H54 (cell line): ENCODE measurements at regions not wholly inside any gene's neighbourhood (a gene's known extent, or its start where the extent isn't known, plus 50 kb on each side); places are given as distances from the start of the nearest gene placed in this dataset.
"Not testable (repeated sequence)": the region's sequence is repeated elsewhere in the genome, so short reads cannot be mapped to it uniquely, and the experiment has no call there.

Source experiments
- DNase-seq: peaks from one replicate; pipeline ENCODE4 v3.0.0; 2011; ENCODE audit warnings: low spot score, mixed read lengths; ENCODE audit not compliant: insufficient read length
- FAIRE-seq: peaks from 3 replicates; lab custom pipeline; 2011; peaks lifted over from hg19 to GRCh38; lab: Jason Lieb, UNC
- POLR2A ChIP-seq: IDR thresholded peaks from 2 replicates; pipeline ENCODE4 v1.6.1; 2011; ENCODE audit warnings: low read depth, mild to moderate bottlenecking, low read length

- DNase-seq (no peak), FAIRE-seq (no peak)
- TF ChIP-seq POLR2A: no peak
Observed at GRCh38 chr1:238776126-238776525, 610.2 kb upstream of the CHRM3 start.

- no peak for TF ChIP-seq POLR2A
- FAIRE-seq (no peak), DNase-seq (no peak)
Observed at GRCh38 chr1:238772322-238772721, 614.0 kb upstream of the CHRM3 start.

- DNase-seq (no peak), FAIRE-seq (no peak)
- TF ChIP-seq POLR2A: no peak
Observed at GRCh38 chr1:238767321-238767720, 619.0 kb upstream of the CHRM3 start.

DNA sequence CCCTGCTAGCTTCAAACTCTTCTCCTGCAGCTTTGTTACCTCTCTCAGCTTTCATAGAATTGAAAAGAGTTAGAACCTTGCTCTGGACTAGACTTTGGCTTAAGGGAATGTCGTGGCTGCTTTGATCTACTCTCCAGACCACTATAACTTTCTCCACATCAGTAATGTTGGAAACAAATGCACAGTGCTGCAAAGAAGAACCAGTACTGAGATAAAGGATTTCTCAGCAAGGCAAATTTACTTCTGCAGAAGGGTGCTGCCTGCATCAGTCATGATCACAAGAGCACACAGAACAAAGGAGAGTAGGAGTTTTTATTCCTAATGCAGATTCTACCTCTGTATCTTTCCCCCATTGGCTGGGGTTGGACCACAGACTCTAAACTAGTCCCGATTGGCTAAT is 621.6 kb upstream of the CHRM3 start:
- FAIRE-seq (no peak), DNase-seq (no peak)
- no peak for TF ChIP-seq POLR2A

GRCh38 chr1:238753252-238753651 is 633.1 kb upstream of the CHRM3 start:
- no peak for FAIRE-seq
- no peak for DNase-seq
- TF ChIP-seq POLR2A: no peak

DNA sequence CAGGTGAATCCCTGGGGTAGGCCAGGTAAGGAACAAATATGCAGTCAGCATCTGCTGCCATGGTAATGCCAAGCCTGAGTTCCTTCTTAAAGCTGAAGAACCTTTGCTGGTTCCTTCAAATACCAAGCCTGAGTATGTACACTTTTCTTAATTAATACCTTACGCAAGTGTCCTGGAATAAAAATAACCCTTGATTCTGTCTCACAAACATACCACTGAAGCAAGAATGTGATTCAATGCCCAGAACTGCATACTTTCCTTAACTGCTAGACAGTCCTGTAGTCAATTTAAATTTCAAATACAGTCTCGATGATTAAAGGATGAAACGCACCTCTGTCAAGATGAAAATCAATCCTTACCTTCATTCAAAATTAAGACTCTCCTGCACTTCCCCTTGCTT is 634.0 kb upstream of the CHRM3 start:
- no peak for FAIRE-seq
- no peak for TF ChIP-seq POLR2A
- DNase-seq: no peak

DNA sequence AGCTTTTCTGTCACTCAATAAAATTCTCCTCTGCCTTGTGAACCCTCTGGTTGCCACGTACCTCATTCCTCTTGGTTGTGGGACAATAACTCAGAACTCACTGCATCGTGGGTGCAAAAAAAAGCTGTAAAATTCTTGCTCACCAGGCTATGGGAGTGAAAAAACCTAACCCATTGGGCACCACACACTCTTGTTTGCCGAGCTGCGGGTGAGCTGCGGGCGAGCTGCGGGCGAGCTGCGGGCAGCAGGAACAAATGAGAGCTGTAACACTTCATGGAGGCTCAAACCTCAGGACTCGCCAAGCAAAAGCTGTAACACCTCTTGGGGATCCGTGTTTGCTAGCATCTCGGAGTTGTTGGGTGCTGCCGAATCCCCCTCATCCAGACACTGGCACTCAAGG is 641.3 kb upstream of the CHRM3 start:
- TF ChIP-seq POLR2A: no peak
- FAIRE-seq (no peak), DNase-seq (no peak)

DNA sequence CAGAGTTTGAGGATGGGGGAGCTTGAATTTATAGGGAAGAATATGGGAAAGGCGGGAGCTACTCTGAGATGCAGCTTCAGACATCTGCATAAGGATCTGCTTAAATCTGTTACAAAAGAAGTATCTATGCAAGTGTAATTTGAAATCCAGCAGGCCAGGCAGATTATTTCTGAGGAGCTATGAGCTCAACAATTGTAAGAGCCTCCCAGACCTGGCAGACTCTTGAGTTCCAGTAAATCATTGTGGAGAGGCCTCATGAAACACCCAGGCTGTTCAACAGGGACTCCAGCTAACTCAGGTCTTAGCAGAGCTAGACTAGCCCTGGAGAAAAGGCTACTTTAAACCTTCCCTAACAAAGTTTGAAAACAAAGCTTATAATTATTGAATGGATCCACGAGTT is 647.5 kb upstream of the CHRM3 start:
- FAIRE-seq (no peak), DNase-seq (no peak)
- TF ChIP-seq POLR2A: no peak

- no peak for TF ChIP-seq POLR2A
- no peak for FAIRE-seq
- no peak for DNase-seq
Observed at GRCh38 chr1:238727670-238728069, 658.7 kb upstream of the CHRM3 start.

GRCh38 chr1:238722812-238723211 is 663.6 kb upstream of the CHRM3 start:
- TF ChIP-seq POLR2A: no peak
- FAIRE-seq (no peak), DNase-seq (no peak)

DNA sequence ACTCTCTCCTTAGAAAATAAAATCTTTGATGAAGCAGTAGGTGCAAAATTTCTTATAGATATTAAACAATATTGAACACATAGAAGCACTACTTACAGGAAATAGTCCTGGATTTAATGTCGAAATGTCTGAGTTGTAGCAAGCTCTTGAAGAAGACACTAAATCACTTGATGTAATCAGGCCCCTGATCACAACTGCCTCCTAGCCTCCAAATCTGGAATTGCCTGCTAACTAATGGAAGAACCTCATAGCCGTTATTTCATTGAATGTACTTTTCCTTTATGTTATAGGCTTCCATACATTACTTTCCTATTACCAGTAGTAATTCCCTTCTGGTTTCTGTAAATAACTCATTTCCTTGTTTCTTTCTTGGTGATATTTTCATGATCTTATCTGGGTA is 675.7 kb upstream of the CHRM3 start:
- no peak for FAIRE-seq
- DNase-seq: no peak
- no peak for TF ChIP-seq POLR2A

DNA sequence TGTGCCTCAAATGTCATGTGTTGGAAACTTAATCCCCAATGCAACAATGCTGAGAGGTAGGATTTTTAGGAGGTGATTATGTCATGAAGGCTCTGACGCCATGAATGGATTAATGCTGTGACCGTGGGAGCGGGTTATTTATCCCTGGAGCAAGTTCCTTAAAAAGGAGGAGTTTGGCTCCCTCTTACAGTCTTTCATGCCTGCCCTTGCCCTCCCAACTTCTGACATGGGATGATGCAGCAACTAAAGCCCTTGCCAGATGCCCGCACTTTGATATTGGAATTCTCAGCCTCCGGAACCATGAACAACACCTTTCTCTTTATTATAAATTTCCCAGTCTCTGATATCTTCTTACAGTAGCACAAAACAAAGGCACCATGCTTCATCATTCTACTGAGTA is 685.3 kb upstream of the CHRM3 start:
- no peak for TF ChIP-seq POLR2A
- DNase-seq: no peak
- no peak for FAIRE-seq

DNA sequence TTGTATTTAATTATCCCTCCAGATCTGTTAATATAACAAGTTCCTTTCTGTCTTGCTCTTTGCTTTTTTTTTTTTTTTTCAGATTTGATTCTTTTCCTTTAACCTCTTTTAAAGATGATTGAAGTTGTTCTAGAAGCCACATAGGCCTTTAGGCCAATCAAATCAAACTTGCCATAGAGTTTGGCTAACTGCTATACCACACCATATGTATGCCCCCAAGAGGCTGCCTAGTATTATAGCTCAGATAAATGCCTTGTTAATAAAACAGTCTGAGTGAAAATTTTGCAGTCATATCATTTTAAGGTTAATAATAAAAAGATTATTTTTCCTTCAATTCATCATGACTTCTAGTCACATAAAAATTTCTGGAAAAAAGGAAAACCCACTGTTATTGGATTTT is 696.0 kb upstream of the CHRM3 start:
- DNase-seq (no peak), FAIRE-seq (no peak)
- no peak for TF ChIP-seq POLR2A

GRCh38 chr1:238684576-238684975 is 701.8 kb upstream of the CHRM3 start:
- not testable (repeated sequence) for DNase-seq, FAIRE-seq

DNA sequence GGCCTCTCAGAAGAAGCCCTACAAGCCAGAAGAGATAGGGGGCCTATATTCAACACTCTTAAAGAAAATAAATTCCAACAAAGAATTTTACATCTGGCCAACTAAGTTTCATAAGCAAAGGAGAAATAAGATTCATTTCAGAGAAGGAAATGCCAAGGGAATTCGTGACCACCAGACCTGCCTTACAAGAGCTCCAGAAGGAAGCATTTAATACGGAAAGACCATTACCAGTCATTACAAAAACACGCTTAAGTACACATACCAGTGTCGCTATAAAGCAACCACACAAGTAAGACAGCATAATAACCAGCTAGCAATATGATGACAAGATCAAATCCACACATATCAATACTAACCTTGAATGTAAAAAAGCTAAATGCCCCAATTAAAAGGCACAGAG is 704.9 kb upstream of the CHRM3 start:
- DNase-seq (no peak), FAIRE-seq (no peak)
- TF ChIP-seq POLR2A: no peak

GRCh38 chr1:238681021-238681420 is 705.3 kb upstream of the CHRM3 start:
- no peak for TF ChIP-seq POLR2A
- DNase-seq (no peak), FAIRE-seq (no peak)
